ENCODE measurements at regions not wholly inside any gene's neighbourhood (a gene's known extent, or its start where the extent isn't known, plus 50 kb on each side); places are given as distances from the start of the nearest gene placed in this dataset.

- Histone ChIP-seq H3K27me3 (no peaks in the 10 kb centered on the region), H3K27ac (no peak overlapping the region), H3K4me1 (no peaks in the 10 kb centered on the region), H3K9me3 (no peaks in the 10 kb centered on the region), H3K4me3 (no peak overlapping the region), H3K36me3 (no peaks in the 10 kb centered on the region)
- ATAC-seq = no peak
- no peak for DNase-seq
- no peak for TF ChIP-seq CTCF (IDR thresholded peaks at IDR 0.05)
- intact Hi-C loops (cut with DNase I) = no loop called here
These were observed 465.9 kb downstream of the GATA3 start for GRCh38 chr10:8520382-8520781.

GRCh38 chr10:8527773-8528172 is 473.3 kb downstream of the GATA3 start:
- Histone ChIP-seq H3K9me3 (no peaks in the 10 kb centered on the region), H3K36me3 (no peaks in the 10 kb centered on the region), H3K4me3 (no peak overlapping the region), H3K27me3 (no peaks in the 10 kb centered on the region), H3K4me1 (no peaks in the 10 kb centered on the region), H3K27ac (no peak overlapping the region)
- intact Hi-C loops (cut with DNase I) = no loop called here
- DNase-seq (no peak), ATAC-seq (no peak)
- no peak for TF ChIP-seq CTCF (IDR thresholded peaks at IDR 0.05)

GRCh38 chr10:8531116-8531515 is 476.6 kb downstream of the GATA3 start:
- no peak overlapping the region for H3K4me3 ChIP-seq
- no peak overlapping the region for H3K27ac ChIP-seq
- DNase-seq (no peak), ATAC-seq (no peak)
- H3K27me3 ChIP-seq = no peaks in the 10 kb centered on the region
- intact Hi-C loops (cut with DNase I) = no loop called here
- no peaks in the 10 kb centered on the region for H3K9me3 ChIP-seq
- no peaks in the 10 kb centered on the region for H3K4me1 ChIP-seq
- H3K36me3 ChIP-seq = no peaks in the 10 kb centered on the region
- TF ChIP-seq CTCF (IDR thresholded peaks at IDR 0.05) = no peak

- Histone ChIP-seq H3K36me3 (no peaks in the 10 kb centered on the region), H3K9me3 (no peaks in the 10 kb centered on the region), H3K4me1 (no peaks in the 10 kb centered on the region), H3K4me3 (no peak overlapping the region), H3K27ac (no peak overlapping the region), H3K27me3 (no peaks in the 10 kb centered on the region)
- intact Hi-C loops (cut with DNase I) = no loop called here
- DNase-seq = no peak
- no peak for TF ChIP-seq CTCF (IDR thresholded peaks at IDR 0.05)
- ATAC-seq = no peak
These were observed 478.2 kb downstream of the GATA3 start for GRCh38 chr10:8532647-8533046.

GRCh38 chr10:8533462-8533861 is 479.0 kb downstream of the GATA3 start:
- H3K4me1 ChIP-seq = no peaks in the 10 kb centered on the region
- no peak overlapping the region for H3K4me3 ChIP-seq
- no peaks in the 10 kb centered on the region for H3K27me3 ChIP-seq
- no peaks in the 10 kb centered on the region for H3K36me3 ChIP-seq
- intact Hi-C loops (cut with DNase I) = no loop called here
- no peak overlapping the region for H3K27ac ChIP-seq
- DNase-seq = no peak
- TF ChIP-seq CTCF (IDR thresholded peaks at IDR 0.05) = no peak
- H3K9me3 ChIP-seq = no peaks in the 10 kb centered on the region
- ATAC-seq = no peak

GRCh38 chr10:8534096-8534495 is 479.6 kb downstream of the GATA3 start:
- H3K27ac ChIP-seq = no peak overlapping the region
- no peaks in the 10 kb centered on the region for H3K27me3 ChIP-seq
- no peaks in the 10 kb centered on the region for H3K4me1 ChIP-seq
- ATAC-seq (no peak), DNase-seq (no peak)
- H3K4me3 ChIP-seq = no peak overlapping the region
- no peak for TF ChIP-seq CTCF (IDR thresholded peaks at IDR 0.05)
- no peaks in the 10 kb centered on the region for H3K36me3 ChIP-seq
- intact Hi-C loops (cut with DNase I) = no loop called here
- no peaks in the 10 kb centered on the region for H3K9me3 ChIP-seq
